Uterus (tissue), 3 donors: ENCODE measurements at regions not wholly inside any gene's neighbourhood (a gene's known extent, or its start where the extent isn't known, plus 50 kb on each side); places are given as distances from the start of the nearest gene placed in this dataset.
"Not testable (repeated sequence)": the region's sequence is repeated elsewhere in the genome, so short reads cannot be mapped to it uniquely, and the experiment has no call there.

ENCODE experiments used
- DNase-seq, 2 donors: peaks; one replicate each; pipeline ENCODE4 v3.0.0-alpha.2; 2019 to 2020
- H3K27ac ChIP-seq, 2 donors: fragments of 200-600 bp; sonication (generic); 1 replicate in 1 of 2; 2 replicates in 1 of 2; pipeline ENCODE4 v1.5.1; 2016 to 2018
- H3K27me3 ChIP-seq, 2 donors: fragments of 200-600 bp; sonication (generic); one replicate each; pipeline ENCODE4 v1.5.1; 2018 to 2019; ENCODE audit warnings: control low read depth in 1 of 2
- H3K36me3 ChIP-seq, 2 donors: fragments of 200-600 bp; sonication (generic); one replicate each; pipeline ENCODE4 v1.5.1; 2019; ENCODE audit warnings: control low read depth in 1 of 2
- H3K4me1 ChIP-seq, 2 donors: fragments of 200-600 bp; sonication (generic); one replicate each; pipeline ENCODE4 v1.5.1; 2018 to 2019; ENCODE audit warnings: control low read depth in 1 of 2
- H3K4me3 ChIP-seq, 2 donors: fragments of 200-600 bp; sonication (generic); 1 replicate in 1 of 2; 2 replicates in 1 of 2; pipeline ENCODE4 v1.5.1; 2018 to 2019; ENCODE audit warnings: mild to moderate bottlenecking in 1 of 2
- H3K9me3 ChIP-seq, 2 donors: fragments of 200-600 bp; sonication (generic); one replicate each; pipeline ENCODE4 v1.5.1; 2019; ENCODE audit warnings: control low read depth in 1 of 2
- CTCF ChIP-seq, 4 experiments: fragments of 200-600 bp in 2 of 4; fragments of 450-650 bp in 2 of 4; sonication (generic) in 2 of 4; IDR thresholded peaks; one replicate each; pipeline ENCODE4 v1.5.1; 2016 to 2019; ENCODE audit warnings: antibody characterized with exemption in 4 of 4, mild to moderate bottlenecking in 2 of 4, moderate library complexity in 1 of 4
- POLR2A ChIP-seq, 2 donors: fragments of 450-650 bp; IDR thresholded peaks; one replicate each; pipeline ENCODE4 v1.6.1; 2016; ENCODE audit warnings: antibody characterized with exemption in 2 of 2, mild to moderate bottlenecking in 1 of 2, moderate library complexity in 1 of 2
- intact Hi-C: fragments of 100-400 bp; cut with DNase I; formaldehyde crosslinking; loops from one replicate; pipeline ENCODE4 v1.15.1; 2023; ENCODE audit warnings: low total_unique reads
- donor health status: DM: yes; HTN: yes; CAD: no.

DNA sequence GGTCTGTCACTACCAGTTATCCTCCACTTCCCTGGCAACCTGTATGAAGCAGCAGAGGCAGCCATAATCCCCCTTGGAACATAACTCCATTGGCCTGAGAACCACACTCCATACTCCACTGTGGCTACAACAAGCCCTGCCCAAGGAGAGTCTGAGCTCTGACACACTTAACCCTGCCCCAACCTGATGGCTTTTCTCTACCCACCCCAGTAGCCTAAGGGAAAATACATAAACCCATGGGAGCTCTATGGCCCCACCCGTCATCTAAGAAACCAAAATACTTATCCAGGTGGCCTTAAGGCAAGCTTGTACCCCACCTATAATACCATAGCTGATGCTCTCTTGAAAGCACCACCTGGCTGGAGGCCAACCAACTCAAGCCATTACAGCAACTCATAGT is 324.8 kb upstream of the GLI3 start:
- Histone ChIP-seq H3K4me3 (no peak overlapping the region), H3K9me3 (peaks cover 0 to 4% of the 10 kb centered on the region in 2 donors), H3K4me1 (no peaks in the 10 kb centered on the region), H3K27ac (no peak overlapping the region), H3K36me3 (no peaks in the 10 kb centered on the region), H3K27me3 (no peaks in the 10 kb centered on the region)
- no peak for DNase-seq
- intact Hi-C loops, result no loop called here
- TF ChIP-seq CTCF (IDR thresholded peaks at IDR 0.05), result no peak
- no peak for TF ChIP-seq POLR2A (IDR thresholded peaks at IDR 0.05)

DNA sequence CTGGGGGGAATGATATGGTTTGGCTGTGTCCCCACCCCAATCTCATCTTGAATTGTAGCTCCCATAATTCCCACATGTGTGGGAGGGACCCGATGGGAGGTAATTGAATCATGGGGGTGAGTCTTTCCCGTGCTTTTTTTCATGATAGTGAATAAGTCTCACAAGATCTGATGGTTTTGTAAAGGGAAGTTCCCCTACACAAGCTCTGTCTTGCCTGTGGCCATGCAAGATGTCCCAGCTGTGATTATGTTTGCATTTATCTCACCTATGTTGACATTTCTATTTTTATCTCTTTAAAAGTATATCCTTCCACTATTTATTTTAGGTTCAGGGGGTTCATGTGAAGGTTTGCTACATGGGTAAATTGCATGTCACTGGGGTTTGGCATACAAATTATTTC is 323.9 kb upstream of the GLI3 start:
- Histone ChIP-seq H3K27ac (no peak overlapping the region), H3K4me1 (no peaks in the 10 kb centered on the region), H3K9me3 (peaks cover 0 to 4% of the 10 kb centered on the region in 2 donors), H3K4me3 (no peak overlapping the region), H3K27me3 (no peaks in the 10 kb centered on the region), H3K36me3 (no peaks in the 10 kb centered on the region)
- no peak for DNase-seq
- intact Hi-C loops, result no loop called here
- TF ChIP-seq POLR2A (IDR thresholded peaks at IDR 0.05), result no peak
- no peak for TF ChIP-seq CTCF (IDR thresholded peaks at IDR 0.05)

GRCh38 chr7:42554932-42555331 is 317.9 kb upstream of the GLI3 start:
- intact Hi-C loops, H3K4me3 ChIP-seq, H3K9me3 ChIP-seq, DNase-seq, H3K4me1 ChIP-seq, H3K36me3 ChIP-seq, H3K27ac ChIP-seq, H3K27me3 ChIP-seq: not testable (repeated sequence)

- TF ChIP-seq POLR2A (IDR thresholded peaks at IDR 0.05), result no peak
- no peak for TF ChIP-seq CTCF (IDR thresholded peaks at IDR 0.05)
- no peak for DNase-seq
These were observed 315.2 kb upstream of the GLI3 start for GRCh38 chr7:42552227-42552626.

DNA sequence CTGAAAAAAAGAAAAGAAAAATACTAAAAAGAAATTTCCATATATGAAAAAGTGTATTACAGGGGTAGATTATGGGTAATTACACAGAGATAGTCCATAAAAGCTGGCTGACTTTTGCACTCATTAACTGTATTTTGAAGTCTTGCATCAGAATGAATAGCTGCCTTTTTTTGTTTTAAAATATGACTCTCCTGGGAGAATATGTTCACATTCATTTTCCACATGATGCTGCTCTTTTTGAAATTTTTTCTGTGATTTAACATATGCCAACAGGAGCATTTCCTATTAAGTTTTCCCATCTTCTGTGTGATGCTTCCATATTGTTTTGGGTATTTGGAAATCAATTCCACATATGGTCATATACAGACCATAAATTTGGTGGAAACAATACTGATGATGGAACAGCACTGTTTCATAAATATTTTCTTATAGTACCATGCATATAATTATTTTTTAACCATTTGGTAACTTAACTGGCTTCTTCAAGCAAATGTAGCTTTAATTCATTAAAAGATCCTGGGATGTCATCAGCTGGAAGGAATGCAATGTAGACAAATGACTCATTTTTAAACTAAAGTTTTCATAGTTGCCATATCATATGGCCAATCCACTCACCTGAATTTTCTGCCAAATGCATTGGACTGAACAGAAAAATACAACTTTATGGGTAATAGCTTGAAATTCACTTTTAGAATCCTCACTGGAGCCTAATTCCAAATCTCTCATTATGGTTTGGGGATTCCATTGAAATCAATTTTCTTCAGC is 313.9 kb upstream of the GLI3 start:
- Histone ChIP-seq H3K27ac (no peak overlapping the region), H3K36me3 (no peaks in the 10 kb centered on the region), H3K4me1 (no peaks in the 10 kb centered on the region), H3K9me3 (peaks cover 0 to 5% of the 10 kb centered on the region in 2 donors), H3K27me3 (no peaks in the 10 kb centered on the region), H3K4me3 (no peak overlapping the region)
- intact Hi-C loops, result no loop called here
- no peak for DNase-seq
- TF ChIP-seq POLR2A (IDR thresholded peaks at IDR 0.05), result no peak
- TF ChIP-seq CTCF (IDR thresholded peaks at IDR 0.05), result no peak

More at GRCh38 chr7:42552227-42552626, 315.2 kb upstream of the GLI3 start:
- Histone ChIP-seq H3K4me3 (no peak overlapping the region), H3K4me1 (no peaks in the 10 kb centered on the region), H3K27me3 (no peaks in the 10 kb centered on the region), H3K27ac (no peak overlapping the region), H3K9me3 (peaks cover 0 to 5% of the 10 kb centered on the region in 2 donors), H3K36me3 (no peaks in the 10 kb centered on the region)
- intact Hi-C loops, result no loop called here
